ENCODE measurements at regions not wholly inside any gene's neighbourhood (a gene's known extent, or its start where the extent isn't known, plus 50 kb on each side); places are given as distances from the start of the nearest gene placed in this dataset.

DNA sequence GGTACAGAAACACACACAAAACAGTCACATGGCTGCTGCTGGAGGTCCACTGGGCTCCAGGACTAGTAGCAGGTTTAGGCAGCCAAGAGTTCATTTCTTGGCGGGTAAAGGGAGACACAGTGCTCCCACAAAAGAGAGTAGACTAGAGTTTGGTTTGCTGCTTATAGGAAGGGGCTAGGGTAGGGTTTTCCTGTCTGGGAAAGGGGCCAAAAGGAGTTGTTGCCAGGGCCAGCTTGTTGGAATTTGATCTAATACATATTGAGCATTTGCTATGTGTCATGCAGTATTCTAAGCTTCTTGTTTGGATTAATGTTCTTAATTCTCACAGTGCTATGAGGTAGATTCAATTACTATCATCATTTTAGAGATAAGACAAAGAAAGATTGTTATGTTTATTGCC, 195.1 kb upstream of the PLET1 start:
- no TSS peak for BruUV-seq (replicated peaks)
- H2BK15ac ChIP-seq (ENCODE audit: low read depth, low read length) = no peak overlapping the region
- no peak overlapping the region for H3K14ac ChIP-seq (replicated peaks; ENCODE audit: low read depth, low read length)
- no peak overlapping the region for H4K5ac ChIP-seq (ENCODE audit: low read depth, low read length)
- H3K4ac ChIP-seq (ENCODE audit: low read depth, low read length) = no peak overlapping the region
- TF ChIP-seq, protein P1, sequence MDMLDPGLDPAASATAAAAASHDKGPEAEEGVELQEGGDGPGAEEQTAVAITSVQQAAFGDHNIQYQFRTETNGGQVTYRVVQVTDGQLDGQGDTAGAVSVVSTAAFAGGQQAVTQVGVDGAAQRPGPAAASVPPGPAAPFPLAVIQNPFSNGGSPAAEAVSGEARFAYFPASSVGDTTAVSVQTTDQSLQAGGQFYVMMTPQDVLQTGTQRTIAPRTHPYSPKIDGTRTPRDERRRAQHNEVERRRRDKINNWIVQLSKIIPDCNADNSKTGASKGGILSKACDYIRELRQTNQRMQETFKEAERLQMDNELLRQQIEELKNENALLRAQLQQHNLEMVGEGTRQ (IDR thresholded peaks at IDR 0.05; ENCODE audit: low read depth, low read length) = no peak
- TF ChIP-seq, protein P2, sequence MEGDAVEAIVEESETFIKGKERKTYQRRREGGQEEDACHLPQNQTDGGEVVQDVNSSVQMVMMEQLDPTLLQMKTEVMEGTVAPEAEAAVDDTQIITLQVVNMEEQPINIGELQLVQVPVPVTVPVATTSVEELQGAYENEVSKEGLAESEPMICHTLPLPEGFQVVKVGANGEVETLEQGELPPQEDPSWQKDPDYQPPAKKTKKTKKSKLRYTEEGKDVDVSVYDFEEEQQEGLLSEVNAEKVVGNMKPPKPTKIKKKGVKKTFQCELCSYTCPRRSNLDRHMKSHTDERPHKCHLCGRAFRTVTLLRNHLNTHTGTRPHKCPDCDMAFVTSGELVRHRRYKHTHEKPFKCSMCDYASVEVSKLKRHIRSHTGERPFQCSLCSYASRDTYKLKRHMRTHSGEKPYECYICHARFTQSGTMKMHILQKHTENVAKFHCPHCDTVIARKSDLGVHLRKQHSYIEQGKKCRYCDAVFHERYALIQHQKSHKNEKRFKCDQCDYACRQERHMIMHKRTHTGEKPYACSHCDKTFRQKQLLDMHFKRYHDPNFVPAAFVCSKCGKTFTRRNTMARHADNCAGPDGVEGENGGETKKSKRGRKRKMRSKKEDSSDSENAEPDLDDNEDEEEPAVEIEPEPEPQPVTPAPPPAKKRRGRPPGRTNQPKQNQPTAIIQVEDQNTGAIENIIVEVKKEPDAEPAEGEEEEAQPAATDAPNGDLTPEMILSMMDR (conservative IDR thresholded peaks at IDR 0.05; ENCODE audit: low read depth, low read length) = no peak
- TF ChIP-seq RCOR1 (IDR thresholded peaks at IDR 0.05; ENCODE audit: insufficient replicate concordance, low read length) (no peak), MXI1 (IDR thresholded peaks at IDR 0.05; ENCODE audit: borderline replicate concordance, low read depth, low read length) (no peak), FOS (IDR thresholded peaks at IDR 0.05; ENCODE audit: low read depth, low read length) (no peak), POLR2A (IDR thresholded peaks at IDR 0.05; ENCODE audit: low read depth, low read length) (no peak), RFX5 (IDR thresholded peaks at IDR 0.05; ENCODE audit: low read depth, low read length) (no peak), SMC3 (IDR thresholded peaks at IDR 0.05; ENCODE audit: low read depth, low read length) (no peak), RAD21 (IDR thresholded peaks at IDR 0.05; ENCODE audit: low read length) (no peak), NFE2L2 (IDR thresholded peaks at IDR 0.05; ENCODE audit: low read depth, low read length) (no peak), CHD1 (IDR thresholded peaks at IDR 0.05; ENCODE audit: low read depth, low read length) (no peak)
- no peak overlapping the region for H4K8ac ChIP-seq (ENCODE audit: low read depth in 2 of 2, low read length in 2 of 2)
- peak; percentile 35; the same call in 1 of the 2 replicates for ATAC-seq (ENCODE audit: low read depth)
- no peak overlapping the region for H3K27ac ChIP-seq (ENCODE audit: insufficient read depth, low read length)
- no peak overlapping the region for H3K56ac ChIP-seq (ENCODE audit: extremely low read depth, insufficient read depth, low read length)
- POLR2A ChIA-PET (ENCODE audit: unreplicated experiment) = no interaction called here
- no peak overlapping the region for H4K91ac ChIP-seq (ENCODE audit: insufficient read depth, low read depth, low read length)
- H3K4me1 ChIP-seq (ENCODE audit: control insufficient read depth, insufficient read depth, low read length) = no peaks in the 10 kb centered on the region
- no peak overlapping the region for H3K9ac ChIP-seq (ENCODE audit: low read depth, low read length)
- no peak overlapping the region for H3K23ac ChIP-seq (ENCODE audit: low read depth, low read length)
- CTCF ChIA-PET = no interaction called here
- H2AK5ac ChIP-seq (ENCODE audit: low read depth, low read length) = no peak overlapping the region
- no peaks in the 10 kb centered on the region for H4K20me1 ChIP-seq (ENCODE audit: insufficient read depth, low read length)
- H2BK20ac ChIP-seq (ENCODE audit: low read depth, low read length) = no peak overlapping the region
- intact Hi-C loops (cut with micrococcal nuclease) (no loop called here), in situ Hi-C loops (cut with MboI; ENCODE audit: low sequenced_read_pairs) (no loop called here), dilution Hi-C loops (cut with HindIII; ENCODE audit: low sequenced_read_pairs, unreplicated experiment) (no loop called here)
- H2BK5ac ChIP-seq (ENCODE audit: low read depth, low read length, poor library complexity, severe bottlenecking) = no peak overlapping the region
- no peaks in the 10 kb centered on the region for H3K9me1 ChIP-seq (ENCODE audit: insufficient read depth, low read length)
- peak; percentile 9 for DNase-seq
- no peak overlapping the region for H3K4me3 ChIP-seq (ENCODE audit: insufficient read depth, low read depth, low read length)
- H2BK120ac ChIP-seq (ENCODE audit: low read depth, low read length) = no peak overlapping the region
- WGBS, 2 experiments (ENCODE audit: extremely low coverage in 2 of 2, insufficient read length in 1 of 2) = no CpG with 5 or more reads among the region's 1 CpG
- H3K36me3 ChIP-seq (ENCODE audit: control insufficient read depth, insufficient read depth, low read length) = no peaks in the 10 kb centered on the region
- no peak overlapping the region for H2AFZ ChIP-seq (replicated peaks; ENCODE audit: low read length, poor library complexity)
- no peaks in the 10 kb centered on the region for H3K9me3 ChIP-seq (ENCODE audit: control insufficient read depth, insufficient read depth, low read length)
- no peak overlapping the region for H2AK9ac ChIP-seq (replicated peaks; ENCODE audit: low read depth, low read length, poor library complexity)
- H3K27me3 ChIP-seq (ENCODE audit: control insufficient read depth, insufficient read depth, low read length) = no peaks in the 10 kb centered on the region
- H3K18ac ChIP-seq (ENCODE audit: low read depth, low read length) = no peak overlapping the region
- H3K4me2 ChIP-seq (ENCODE audit: low read depth, low read length) = no peak overlapping the region
- H3K79me1 ChIP-seq (ENCODE audit: low read depth in 1 of 2, low read length in 2 of 2) = no peaks in the 10 kb centered on the region
